ENCODE measurements at regions not wholly inside any gene's neighbourhood (a gene's known extent, or its start where the extent isn't known, plus 50 kb on each side); places are given as distances from the start of the nearest gene placed in this dataset.

- TF ChIP-seq CTCF (IDR thresholded peaks at IDR 0.05), result no peak
- TF ChIP-seq POLR2A (IDR thresholded peaks at IDR 0.05), result no peak
Observed at GRCh38 chr20:39164642-39165041, 202.5 kb downstream of the DHX35 start.
